ENCODE measurements at regions not wholly inside any gene's neighbourhood (a gene's known extent, or its start where the extent isn't known, plus 50 kb on each side); places are given as distances from the start of the nearest gene placed in this dataset.

- no peak for TF ChIP-seq CTCF (conservative IDR thresholded peaks at IDR 0.05; ENCODE audit: low read depth in 2 of 2)
- no peak for TF ChIP-seq EZH2 (IDR thresholded peaks at IDR 0.05; ENCODE audit: low read depth, unreplicated experiment)
- no peak for TF ChIP-seq REST (IDR thresholded peaks at IDR 0.05; ENCODE audit: unreplicated experiment)
- no peak for TF ChIP-seq POLR2AphosphoS5 (IDR thresholded peaks at IDR 0.05; ENCODE audit: low read depth)
These were observed 558.3 kb downstream of the GALC start for GRCh38 chr14:87434680-87435079.

All from GM23338 (cell line).